Hematopoietic multipotent progenitor cell treated with erythropoietin and hydrocortisone succinate and interleukin-3 and kit ligand, for 6 days (in vitro differentiated cells): ENCODE measurements at regions not wholly inside any gene's neighbourhood (a gene's known extent, or its start where the extent isn't known, plus 50 kb on each side); places are given as distances from the start of the nearest gene placed in this dataset.
A peak's percentile ranks its signal among the peaks of the same experiment; 100 is the strongest.

Experiments
- DNase-seq: peaks from one replicate; pipeline ENCODE4 v3.0.0-alpha.2; 2015

GRCh38 chr2:59594671-59595222 is 958.7 kb downstream of the BCL11A start:
- DNase-seq = peak; percentile 11

GRCh38 chr2:59590798-59591197 is 962.7 kb downstream of the BCL11A start:
- no peak for DNase-seq

- DNase-seq = no peak
Measured at GRCh38 chr2:59589881-59590280, 963.6 kb downstream of the BCL11A start.

- DNase-seq = no peak
Measured at GRCh38 chr2:59588286-59588685, 965.2 kb downstream of the BCL11A start.

GRCh38 chr2:59586176-59586575 is 967.3 kb downstream of the BCL11A start:
- DNase-seq = no peak

GRCh38 chr2:59585655-59586054 is 967.8 kb downstream of the BCL11A start:
- DNase-seq = no peak

- peak; percentile 49 for DNase-seq
Measured at GRCh38 chr2:59584958-59585357, 968.5 kb downstream of the BCL11A start.

- no peak for DNase-seq
Measured at GRCh38 chr2:59583173-59583765, 970.2 kb downstream of the BCL11A start.

- peak; percentile 15 for DNase-seq
Measured at GRCh38 chr2:59578349-59578748, 975.1 kb downstream of the BCL11A start.

- DNase-seq = peak; percentile 35
Measured at GRCh38 chr2:59575191-59575590, 978.3 kb downstream of the BCL11A start.

GRCh38 chr2:59572227-59572626 is 981.2 kb downstream of the BCL11A start:
- DNase-seq = no peak

GRCh38 chr2:59570818-59571217 is 982.6 kb downstream of the BCL11A start:
- no peak for DNase-seq

GRCh38 chr2:59569124-59569523 is 984.3 kb downstream of the BCL11A start:
- DNase-seq = no peak

GRCh38 chr2:59568461-59568860 is 985.0 kb downstream of the BCL11A start:
- DNase-seq = no peak

- DNase-seq = no peak
Measured at GRCh38 chr2:59567151-59567550, 986.3 kb downstream of the BCL11A start.

- DNase-seq = no peak
Measured at GRCh38 chr2:59566739-59567138, 986.7 kb downstream of the BCL11A start.

GRCh38 chr2:59561281-59561680 is 992.2 kb downstream of the BCL11A start:
- DNase-seq = no peak

- no peak for DNase-seq
Measured at GRCh38 chr2:59560769-59561168, 992.7 kb downstream of the BCL11A start.

- peak; percentile 1 for DNase-seq
Measured at GRCh38 chr2:59540864-59541263, 1012.6 kb downstream of the BCL11A start.

- no peak for DNase-seq
Measured at GRCh38 chr2:59538398-59538911, 1015.0 kb downstream of the BCL11A start.

- DNase-seq = no peak
Measured at GRCh38 chr2:59532808-59533207, 1020.6 kb downstream of the BCL11A start.

GRCh38 chr2:59530258-59530657 is 1023.2 kb downstream of the BCL11A start:
- DNase-seq = no peak

- no peak for DNase-seq
Measured at GRCh38 chr2:59529726-59530125, 1023.7 kb downstream of the BCL11A start.

GRCh38 chr2:59528525-59528924 is 1024.9 kb downstream of the BCL11A start:
- peak; percentile 6 for DNase-seq

GRCh38 chr2:59502981-59503380 is 1050.5 kb downstream of the BCL11A start:
- DNase-seq = no peak
